HG03457 (cell line): ENCODE measurements at regions not wholly inside any gene's neighbourhood (a gene's known extent, or its start where the extent isn't known, plus 50 kb on each side); places are given as distances from the start of the nearest gene placed in this dataset.
"Not testable (repeated sequence)": the region's sequence is repeated elsewhere in the genome, so short reads cannot be mapped to it uniquely, and the experiment has no call there.

Experiments
- ATAC-seq: cut with Tn5 transposase; IDR thresholded peaks from one replicate; pipeline ENCODE4 v1.9.1; 2021; ENCODE audit warnings: moderate number of reproducible peaks; ENCODE audit not compliant: unreplicated experiment

DNA sequence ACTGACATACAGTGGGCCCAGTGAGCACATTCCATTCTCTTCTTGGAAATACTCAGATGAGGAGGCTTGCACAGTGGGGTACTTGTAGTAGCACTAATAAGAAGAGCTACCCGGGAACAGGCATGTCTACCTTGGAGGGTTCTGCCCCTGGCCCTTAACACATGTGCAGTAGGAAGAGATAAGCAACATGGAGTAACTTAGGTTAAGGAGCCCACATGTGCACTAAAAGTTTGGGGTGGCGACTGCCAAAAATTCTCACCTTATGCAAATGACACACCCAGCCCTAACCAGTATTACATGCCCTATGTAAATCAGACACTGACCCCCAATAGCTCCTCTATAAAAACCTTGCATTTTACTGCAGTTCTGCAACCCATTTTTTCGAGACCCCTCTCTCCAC, 1313.3 kb downstream of the KCNT2 start:
- ATAC-seq = no peak

- peak; percentile 59 for ATAC-seq
Measured at GRCh38 chr1:195278644-195279043, 1329.6 kb downstream of the KCNT2 start.

GRCh38 chr1:195275710-195276109, 1332.5 kb downstream of the KCNT2 start:
- ATAC-seq = no peak

- ATAC-seq = no peak
Measured at GRCh38 chr1:195251900-195252299, 1356.3 kb downstream of the KCNT2 start.

DNA sequence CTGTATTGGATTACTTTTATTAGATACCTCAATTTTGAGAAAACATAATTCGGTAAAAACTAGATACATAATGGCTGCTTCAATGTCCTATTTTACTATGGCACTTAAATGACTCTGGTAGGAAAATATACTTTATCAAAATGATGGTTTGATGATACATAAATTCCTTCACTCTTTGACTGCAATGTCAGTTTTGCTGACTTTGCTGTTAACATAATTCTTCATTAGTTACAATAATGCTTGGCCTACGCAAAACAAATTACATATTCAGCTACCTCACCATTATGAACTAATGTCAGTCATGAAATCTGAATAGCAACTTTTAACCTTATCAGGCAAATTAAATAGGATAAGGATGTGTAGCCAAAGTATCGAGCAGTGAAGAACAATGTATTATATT, 1364.7 kb downstream of the KCNT2 start:
- ATAC-seq = no peak

GRCh38 chr1:195241066-195241465, 1367.2 kb downstream of the KCNT2 start:
- no peak for ATAC-seq

DNA sequence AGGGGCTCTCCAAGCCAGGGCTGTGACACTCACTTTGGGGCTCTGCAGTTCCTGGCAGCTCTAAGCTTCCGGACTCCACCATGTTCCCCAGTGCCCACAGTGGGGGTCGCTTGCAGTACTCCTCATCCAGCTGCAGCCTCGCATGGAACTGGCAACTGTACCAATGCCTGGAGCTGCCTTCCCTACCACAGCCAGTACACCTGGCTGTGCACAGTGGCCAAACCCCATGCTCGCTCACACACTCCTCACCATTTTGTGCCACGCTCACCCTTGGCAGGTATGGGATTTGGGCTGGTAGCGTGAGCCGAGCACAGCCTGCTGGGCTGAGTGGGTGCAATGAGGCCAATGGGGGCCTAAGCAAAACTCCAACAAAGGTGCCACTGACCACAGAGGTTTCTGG, 1369.9 kb downstream of the KCNT2 start:
- ATAC-seq = no peak

DNA sequence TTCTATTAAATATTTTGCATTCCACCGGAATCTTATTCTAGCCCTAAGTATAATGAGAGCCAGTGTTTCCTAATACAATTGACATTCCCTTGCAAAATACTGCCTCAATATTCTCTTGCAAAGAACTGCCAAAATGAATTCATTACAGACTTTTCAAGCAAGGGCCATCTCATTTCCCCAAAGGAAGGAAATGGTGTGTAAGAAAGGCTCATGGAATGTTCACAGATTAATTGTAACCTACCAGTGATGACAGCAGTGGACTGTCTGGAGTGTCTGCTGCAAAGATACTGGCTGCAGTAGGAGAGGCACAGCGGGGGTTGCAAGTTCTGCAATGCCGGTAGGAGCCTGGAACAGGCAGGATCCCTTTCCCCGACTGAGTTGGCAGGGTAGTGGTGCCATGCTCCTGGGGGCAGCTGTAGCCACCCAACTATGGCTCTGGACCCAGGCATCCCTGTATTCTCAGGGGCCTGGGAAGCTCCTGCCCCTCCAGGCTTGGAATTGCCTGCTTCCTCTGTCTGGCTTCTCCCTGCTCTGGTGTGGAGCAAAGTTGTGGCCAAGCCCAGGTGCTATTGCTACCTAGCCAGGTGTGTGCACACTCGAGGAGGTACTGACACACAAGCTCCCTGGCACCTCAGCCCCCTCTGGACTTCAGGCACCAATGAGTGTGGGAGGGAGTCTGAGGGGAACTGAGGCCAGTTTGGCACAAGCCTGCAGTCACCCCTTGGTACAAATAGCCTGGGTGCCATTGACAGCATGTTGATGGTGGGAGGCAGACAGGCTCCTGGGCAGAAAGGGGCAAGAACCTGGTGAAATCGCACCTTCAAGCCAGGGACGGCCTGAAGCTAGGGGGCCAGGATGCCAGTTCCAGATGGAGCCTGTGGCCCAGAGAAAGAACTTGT, 1371.0 kb downstream of the KCNT2 start:
- no peak for ATAC-seq

GRCh38 chr1:195218428-195219212, 1389.6 kb downstream of the KCNT2 start:
- ATAC-seq = no peak

DNA sequence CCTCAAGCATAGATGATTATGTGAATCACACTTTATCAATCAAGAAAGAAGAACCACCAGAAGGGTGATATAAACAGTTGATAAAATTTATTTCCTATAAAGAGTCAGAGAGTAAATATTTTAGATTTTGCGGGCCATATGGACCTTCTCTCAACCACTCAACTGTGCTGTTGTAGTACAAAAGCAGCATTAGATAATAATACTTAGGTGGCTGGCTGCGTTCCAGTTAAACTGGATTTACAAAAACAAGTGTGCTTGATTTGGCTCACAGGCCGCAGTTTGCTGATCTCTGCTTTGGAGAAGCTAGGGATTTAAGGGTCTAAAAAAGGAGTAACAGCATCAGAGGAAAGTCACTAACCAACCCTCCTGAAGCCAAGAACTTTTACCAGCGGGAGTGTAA, 1406.0 kb downstream of the KCNT2 start:
- no peak for ATAC-seq

DNA sequence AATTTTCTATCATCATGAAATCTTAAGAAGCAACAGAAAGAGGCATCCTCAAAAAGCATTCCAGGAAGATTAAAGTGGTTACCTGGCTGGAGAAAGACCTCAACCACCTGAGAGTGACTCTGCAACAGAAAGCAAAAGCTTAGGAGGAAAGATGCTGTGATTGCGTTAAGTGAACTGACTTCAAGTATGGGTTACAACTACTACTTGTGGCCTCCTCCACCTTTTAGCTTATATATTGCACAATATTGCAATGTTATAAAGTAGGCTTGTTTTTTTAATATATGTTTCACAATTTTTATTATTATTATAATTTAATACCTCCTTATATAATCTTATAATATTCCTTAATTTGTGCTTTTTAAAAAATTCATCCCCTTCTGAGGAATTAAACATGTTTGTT, 1407.5 kb downstream of the KCNT2 start:
- ATAC-seq = no peak

- ATAC-seq = no peak
Measured at GRCh38 chr1:195197116-195197515, 1411.1 kb downstream of the KCNT2 start.

GRCh38 chr1:195195423-195196057, 1412.7 kb downstream of the KCNT2 start:
- ATAC-seq = peak; percentile 98

DNA sequence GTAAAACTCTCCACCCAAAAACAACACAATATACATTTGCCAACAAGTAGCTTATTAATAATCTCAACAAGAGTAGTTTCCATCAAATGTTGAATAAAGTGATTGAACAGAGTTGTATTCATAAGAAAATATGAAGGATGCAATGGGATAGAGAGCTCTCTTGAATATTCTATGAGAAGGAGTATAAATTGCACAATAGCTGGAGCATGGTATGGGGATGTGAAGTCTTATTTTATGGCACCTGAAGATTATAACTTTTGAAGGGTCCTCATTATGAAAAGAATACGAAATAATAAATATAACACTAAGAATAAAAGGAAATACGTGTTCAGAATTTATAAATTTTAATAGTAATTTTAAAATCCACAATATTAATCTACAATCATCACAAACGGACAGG, 1415.1 kb downstream of the KCNT2 start:
- ATAC-seq = no peak

GRCh38 chr1:195188821-195189220, 1419.4 kb downstream of the KCNT2 start:
- no peak for ATAC-seq

GRCh38 chr1:195186544-195186943, 1421.7 kb downstream of the KCNT2 start:
- ATAC-seq = no peak

GRCh38 chr1:195185736-195186135, 1422.5 kb downstream of the KCNT2 start:
- ATAC-seq = no peak

GRCh38 chr1:195185321-195185720, 1422.9 kb downstream of the KCNT2 start:
- no peak for ATAC-seq

- no peak for ATAC-seq
Measured at GRCh38 chr1:195173753-195174152, 1434.5 kb downstream of the KCNT2 start.

DNA sequence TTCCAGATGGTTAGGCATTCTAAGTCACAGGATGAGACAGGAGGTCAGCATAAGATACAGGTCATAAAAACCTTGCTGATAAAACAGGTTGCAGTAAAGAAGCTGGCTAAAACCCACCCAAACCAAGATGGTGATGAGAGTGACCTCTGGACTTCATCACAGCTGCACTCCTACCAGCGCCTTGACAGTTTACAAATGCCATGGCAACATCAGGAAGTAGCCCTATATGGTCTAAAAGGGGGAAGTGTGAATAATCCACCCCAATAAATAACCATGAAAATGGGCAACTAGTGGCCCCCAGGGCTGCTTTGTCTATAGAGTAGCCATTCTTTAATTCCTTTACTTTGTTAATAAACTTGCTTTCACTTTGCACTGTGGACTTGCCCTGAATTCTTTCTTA, 1448.4 kb downstream of the KCNT2 start:
- not testable (repeated sequence) for ATAC-seq

GRCh38 chr1:195158091-195158490, 1450.1 kb downstream of the KCNT2 start:
- ATAC-seq = no peak

GRCh38 chr1:195153107-195153506, 1455.1 kb downstream of the KCNT2 start:
- ATAC-seq = no peak
